HG03064 (cell line): ENCODE measurements at regions not wholly inside any gene's neighbourhood (a gene's known extent, or its start where the extent isn't known, plus 50 kb on each side); places are given as distances from the start of the nearest gene placed in this dataset.
A peak's percentile ranks its signal among the peaks of the same experiment; 100 is the strongest.

ENCODE experiments used
- ATAC-seq: cut with Tn5 transposase; IDR thresholded peaks from one replicate; pipeline ENCODE4 v1.9.1; 2021; ENCODE audit warnings: low read depth; ENCODE audit not compliant: unreplicated experiment

DNA sequence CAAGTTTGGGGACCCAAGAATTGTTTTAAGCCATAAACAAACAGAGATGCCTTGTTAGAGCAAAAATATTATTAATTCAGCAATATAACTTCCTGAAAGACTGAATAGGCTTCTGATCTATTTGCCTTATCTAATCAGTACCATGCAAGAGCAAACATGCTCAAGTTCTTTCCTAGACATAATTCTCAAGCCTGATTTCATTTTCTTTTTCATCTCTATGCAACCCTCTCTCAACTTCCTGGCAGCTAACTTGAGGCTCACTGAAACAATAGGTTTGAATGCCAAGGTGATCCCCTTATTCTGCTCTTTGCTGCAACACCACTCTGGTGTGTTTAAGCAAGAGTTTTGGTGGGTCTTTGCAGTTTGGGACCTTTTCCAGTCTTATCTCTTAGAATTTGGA, 230.9 kb upstream of the CD96 start:
- ATAC-seq, result no peak

DNA sequence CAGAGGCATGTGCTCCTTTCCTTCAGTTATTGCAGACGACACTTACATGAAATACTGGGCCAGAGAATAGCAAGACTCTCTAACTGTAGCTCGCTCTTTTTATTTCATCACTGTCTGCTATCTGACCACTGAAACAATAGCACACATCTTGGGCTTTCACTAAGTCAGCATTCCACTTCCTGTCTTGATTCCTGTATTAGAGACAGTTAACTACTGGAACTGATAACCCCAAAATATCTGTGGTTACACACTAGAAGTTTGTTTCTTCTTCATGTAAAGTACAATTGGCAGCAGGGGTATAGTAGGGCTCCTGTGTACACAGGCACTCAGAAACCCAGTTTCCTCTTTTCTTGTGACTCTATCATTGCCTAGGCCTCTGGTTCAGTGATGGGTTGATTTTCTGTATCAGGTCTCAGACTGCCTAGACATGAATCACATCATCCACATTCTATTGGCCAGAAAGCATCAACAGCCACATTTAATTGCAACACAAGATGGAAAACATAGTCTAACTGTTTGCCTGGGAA, 230.2 kb upstream of the CD96 start:
- peak; percentile 89 for ATAC-seq

DNA sequence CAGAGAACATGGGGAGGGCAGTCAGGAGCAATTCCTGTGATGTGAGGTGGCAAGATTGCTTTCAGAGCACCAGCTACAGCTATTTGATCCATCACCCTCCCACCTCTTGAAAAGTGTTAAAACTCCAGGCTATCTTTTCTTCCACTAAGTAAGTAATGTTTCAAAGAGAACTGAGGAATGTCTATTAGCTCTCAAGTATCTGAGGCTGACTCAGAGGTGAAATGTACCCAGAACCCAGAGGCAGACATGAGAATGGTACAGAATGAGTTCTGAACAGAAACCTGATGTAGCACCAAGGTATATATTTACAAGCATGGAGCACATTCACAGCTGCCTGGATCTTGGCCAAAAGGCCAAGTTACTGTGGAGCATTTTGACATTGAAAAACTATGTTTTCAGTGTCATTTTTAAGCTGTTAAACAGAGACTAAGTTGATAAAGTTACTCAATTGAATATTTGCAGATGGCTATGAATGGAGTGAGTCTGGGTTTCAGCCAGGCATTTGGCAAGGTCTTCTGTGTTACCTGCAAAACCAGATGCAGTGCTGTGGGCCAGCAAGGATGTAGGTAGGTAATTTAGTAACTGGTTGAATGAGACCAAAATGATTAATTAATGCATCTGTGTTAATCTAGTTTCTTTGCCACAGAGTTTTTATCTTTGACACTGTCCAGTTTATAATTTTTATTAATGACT, 227.7 kb upstream of the CD96 start:
- ATAC-seq, result no peak

DNA sequence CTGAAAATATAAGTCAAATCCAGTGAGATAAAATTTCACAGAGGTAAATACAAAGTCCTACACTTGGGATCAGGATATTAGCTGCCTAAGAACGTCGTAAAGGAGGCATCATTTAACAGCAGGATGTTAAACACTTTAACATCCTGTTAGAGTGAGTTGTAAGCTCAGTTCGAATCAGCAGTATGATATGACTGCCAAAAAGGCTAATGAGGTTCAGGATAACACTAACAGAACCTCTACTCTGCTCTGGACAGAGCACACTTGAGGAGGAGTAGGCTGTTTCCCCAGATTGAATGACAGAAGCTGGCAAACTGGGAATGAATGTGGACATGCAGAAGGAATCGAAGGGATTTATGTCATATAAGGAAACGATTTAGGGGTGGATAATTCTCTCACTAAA, 227.1 kb upstream of the CD96 start:
- no peak for ATAC-seq

DNA sequence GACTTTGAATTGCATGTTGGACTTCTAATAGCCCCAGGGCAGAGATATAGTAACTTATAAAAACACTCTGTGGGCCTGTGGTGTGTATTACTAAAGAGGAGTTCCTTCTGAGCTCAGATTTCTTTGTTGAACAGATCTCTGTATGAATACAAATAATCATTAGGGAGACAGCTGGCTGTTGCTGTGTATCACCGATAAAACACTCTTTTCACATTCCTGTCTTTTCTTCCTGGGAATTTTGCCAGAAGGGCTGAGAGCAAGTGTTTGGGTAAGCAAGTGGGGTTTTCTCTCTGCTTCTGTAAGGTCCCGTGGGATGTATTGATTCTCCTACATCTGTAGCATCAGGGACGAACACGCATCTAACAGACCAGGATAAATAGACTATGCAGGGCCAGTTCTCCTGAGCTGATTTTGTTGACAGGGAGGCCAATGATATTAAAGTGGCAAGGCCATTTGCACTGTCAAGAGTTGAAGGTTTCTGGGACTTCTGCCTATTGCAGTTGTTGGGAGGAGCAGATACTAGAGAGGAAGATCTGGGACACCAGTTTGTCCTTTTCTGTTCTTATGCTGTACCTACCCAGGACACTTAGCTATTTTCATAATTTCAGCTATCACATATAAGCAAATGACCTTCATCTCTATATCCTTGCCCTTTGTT, 225.9 kb upstream of the CD96 start:
- no peak for ATAC-seq

DNA sequence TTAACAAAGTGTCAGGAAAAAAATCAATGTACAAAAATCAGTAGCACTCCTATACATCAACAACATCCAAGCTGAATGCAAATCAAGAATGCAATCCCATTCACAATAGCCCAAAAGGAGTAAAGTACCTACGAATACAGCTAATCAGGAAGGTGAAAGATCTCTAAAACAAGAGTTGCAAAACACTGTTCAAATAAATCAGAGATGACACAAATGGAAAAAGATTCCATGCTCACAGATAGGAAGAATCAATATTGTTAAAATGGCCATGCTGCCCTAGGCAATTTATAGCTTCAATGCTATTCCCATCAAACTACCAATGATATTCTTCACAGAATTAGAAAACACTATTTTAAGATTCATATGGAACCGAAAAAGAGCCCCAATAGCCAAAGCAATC, 223.7 kb upstream of the CD96 start:
- ATAC-seq, result no peak

DNA sequence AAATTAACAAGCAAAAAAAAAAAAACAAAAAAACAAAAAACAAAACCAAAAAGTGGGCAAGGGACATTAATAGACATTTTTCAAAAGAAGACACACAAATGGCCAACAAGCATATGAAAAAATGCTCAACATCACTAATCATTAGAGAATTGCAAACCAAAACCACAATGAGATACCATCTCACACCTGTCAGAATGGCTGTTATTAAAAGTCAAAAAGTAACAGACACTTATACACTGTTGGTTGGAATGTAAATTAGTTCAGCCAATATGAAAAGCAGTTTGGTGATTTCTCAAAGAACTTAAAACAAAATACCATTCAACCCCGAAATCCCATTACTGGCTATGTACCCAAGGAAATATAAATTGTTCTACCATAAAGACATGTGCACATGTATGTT, 222.4 kb upstream of the CD96 start:
- no peak for ATAC-seq

DNA sequence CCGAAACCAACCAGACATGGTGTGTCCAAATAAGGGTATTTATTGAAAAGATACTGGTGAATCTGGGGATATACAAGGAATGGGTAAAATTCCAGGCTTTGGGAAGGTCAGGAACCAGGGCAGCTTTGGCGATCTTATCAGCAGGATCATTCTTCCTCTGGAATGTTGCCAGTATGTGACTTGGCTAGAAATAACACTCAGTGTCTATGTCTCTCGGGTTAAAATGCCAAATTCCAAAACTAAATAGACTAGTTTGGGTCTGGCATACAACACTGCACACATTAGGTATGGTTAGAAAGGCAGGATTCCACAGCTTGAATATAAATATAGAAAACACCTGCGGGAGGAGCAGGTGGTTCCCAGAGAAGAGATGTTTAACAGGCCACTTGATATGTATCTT, 220.2 kb upstream of the CD96 start:
- ATAC-seq, result no peak

DNA sequence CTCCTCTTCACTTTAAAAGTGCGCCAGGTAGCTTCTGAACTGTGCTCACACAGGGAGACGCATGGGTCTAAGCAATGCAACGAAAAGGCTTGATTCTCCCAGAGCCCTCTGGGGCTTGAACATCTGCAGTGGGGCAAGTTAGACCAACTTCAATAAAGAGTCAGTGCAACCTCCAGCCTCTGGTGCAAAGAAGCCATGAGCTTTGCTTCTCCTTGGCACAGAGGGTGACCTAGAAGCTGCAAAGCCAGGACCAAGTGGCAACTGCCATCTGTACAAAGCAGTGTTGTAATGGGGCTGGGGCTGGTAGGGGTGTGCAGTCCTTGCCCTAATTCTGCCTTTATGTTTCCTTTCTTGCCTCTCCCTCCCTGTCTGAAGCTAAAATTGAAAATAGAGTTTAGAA, 219.0 kb upstream of the CD96 start:
- no peak for ATAC-seq

DNA sequence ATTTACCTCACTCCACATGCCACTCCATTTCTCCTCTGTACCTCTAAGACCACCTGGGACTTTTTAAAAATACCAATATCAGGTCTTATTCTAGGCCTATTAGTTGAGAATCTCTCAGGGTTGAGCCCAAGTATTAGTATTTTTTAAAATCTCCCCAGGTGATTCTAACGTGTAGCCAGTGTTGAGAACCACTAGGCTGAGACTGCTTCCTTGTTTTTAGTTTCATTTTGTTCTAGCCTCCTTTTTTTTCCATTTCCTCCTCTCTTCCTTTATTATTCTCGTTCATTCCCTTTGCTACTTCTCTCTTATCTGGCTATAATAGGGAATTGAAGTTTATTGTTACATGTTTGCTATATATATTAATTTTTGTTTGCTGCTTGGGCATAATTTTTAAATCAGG, 217.8 kb upstream of the CD96 start:
- no peak for ATAC-seq

DNA sequence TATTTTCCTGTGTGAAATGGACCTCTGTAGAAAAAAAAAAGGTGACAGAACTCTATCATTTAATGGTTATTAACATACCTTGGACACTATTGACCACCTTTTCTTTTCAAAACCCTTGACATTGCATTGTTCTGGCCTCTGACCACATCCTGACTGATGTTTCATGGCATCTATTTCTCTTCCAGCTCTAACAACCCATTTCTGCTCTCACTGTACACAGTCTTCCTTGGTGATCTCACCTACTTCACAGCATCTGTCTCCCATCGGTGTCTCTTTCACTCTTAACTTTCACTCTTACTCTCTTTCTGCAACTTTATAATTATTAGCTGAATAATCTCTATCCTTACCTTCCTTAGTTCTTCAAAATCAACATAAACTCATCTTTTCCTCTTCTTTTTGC, 217.4 kb upstream of the CD96 start:
- ATAC-seq, result no peak

DNA sequence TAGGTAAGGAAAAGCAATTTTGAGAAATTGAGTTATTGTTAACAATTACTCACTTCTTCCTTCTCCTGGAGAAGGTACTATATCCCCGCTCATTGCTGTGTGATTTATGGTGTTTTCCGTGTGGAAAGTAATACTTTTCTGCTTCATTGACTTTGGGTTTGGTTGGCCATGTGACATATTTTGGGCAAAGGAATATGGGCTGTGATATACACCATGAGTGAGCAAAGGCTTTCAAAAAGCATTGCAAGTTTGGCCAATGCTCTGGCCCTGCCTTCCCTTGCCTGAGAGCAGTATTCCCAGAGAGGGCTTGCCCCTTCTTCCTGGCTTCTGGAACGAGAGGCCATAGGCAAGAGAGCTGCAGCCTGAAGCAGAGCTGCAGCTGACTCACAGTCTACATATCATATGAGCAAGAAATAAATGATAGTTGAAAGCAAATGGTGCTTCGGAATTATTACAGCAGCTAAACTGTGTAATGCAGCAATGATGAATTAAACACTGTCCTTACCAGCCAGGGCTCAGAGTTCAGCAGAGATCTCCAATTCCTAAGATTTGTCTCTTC, 216.8 kb upstream of the CD96 start:
- ATAC-seq, result no peak

DNA sequence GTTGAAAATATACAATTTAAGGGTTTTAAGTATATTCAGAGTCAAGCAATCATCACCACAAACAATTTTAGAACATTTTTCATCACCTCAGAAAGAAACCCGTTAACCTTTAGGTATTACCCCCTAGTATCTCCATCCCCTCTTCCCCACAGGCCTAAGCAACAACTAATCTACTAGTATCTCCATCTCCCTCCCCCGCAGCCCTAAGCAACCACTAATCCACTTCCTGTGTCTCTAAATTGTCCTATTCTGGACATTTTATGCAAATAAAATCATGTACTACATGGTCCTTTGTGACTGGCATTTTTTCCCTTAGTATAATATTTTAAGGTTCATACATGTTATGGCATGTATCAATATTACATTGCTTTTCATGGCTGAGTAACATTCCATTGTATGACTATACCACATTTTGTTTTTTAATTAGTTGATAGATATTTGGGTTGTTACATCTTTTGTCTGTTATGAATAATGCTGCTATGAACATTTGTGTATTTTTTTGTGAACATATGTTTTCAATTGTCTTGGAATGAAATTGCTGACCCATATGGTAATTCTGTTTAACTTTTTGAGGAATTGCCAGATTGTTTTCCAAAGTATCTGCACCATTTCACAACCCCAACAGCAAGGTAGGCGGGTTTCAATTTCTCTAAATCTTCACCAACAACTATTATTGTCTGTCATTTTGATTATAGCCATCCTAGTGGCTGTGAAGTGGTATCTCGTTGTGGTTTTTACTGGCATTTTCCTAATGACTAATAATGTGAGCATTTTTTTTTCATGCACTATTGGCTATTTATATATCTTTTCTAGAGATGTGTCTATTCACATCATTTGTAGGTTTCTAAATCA, 215.6 kb upstream of the CD96 start:
- no peak for ATAC-seq

DNA sequence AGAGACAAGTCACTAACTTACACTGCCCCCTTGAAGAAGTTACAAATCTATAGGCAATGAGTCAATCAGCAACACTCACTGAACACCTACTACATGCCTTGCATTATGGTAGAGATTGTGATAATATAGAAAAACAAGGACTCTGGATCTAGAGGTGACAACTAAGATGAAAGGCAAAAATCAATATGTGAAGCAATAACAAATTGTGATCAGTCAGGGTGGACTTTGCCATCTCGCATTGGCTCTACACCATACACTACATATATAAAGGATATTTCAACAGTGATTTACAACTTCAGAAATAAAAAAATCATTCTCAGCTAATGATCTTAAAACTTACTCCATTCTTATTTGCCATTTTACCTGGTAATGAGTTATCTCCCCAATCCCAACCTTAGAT, 210.7 kb upstream of the CD96 start:
- no peak for ATAC-seq

DNA sequence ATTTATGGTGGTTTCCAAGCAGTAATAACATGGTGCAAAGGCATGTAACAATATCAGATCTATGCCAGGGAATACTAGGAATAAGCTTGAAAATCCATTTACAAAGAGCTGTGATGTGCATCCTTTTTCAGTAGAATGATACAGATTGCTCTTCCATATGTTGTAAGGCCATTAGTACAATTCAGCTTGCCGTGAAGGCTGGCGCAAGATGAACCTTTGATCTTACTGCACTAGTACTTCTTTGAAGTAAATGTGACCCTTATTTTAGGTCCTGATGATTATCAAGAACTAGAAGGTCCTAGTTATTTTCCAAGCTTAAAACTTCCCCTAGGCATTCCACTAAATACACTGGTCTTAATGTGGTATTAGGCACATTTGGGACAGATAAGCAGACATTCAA, 210.1 kb upstream of the CD96 start:
- ATAC-seq, result no peak

DNA sequence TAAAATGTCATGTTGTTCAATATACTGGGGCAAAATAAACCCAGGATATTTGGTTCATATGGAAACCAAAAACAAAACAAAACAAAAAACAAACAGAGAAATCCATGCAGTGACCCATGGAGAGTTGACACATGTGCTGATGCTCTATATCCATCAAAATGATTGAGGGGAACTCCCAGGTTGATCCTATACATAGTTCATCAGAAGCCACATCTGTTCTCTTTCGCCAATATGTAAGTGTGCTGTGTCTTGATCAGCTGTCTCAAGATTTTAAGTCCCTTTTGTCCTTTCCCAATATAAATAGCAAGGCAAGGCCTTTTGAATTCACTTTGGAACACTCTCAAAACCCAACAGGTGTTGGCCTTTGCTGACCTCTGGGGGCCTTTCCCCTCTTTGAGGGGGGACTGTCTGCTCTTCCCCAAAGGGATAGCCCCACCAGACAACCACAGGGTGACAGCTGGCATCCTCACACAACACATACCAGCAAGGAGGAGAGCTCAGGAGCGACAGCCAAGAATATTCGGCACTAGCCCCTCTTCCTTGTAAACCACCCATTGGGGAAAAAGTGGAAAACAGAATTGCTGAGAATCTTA, 209.4 kb upstream of the CD96 start:
- ATAC-seq, result no peak

DNA sequence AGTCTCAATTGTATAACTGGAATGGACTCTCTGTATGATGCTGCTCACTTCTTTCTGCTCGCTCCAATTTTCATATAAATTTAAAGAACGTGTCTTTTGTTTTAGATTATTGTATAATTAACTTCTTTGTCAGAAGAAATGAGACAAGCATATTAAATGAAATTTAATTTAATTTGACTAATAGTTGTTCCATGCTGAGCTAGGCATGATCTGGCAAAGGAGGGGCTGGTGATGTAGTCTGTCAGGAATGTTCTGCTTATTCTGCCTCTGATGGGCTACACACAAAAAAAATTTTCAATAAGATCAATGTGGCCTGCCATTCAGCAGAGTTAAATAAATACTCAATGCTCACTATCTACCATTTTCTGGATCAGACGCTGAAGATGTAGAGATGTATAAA, 208.4 kb upstream of the CD96 start:
- no peak for ATAC-seq

DNA sequence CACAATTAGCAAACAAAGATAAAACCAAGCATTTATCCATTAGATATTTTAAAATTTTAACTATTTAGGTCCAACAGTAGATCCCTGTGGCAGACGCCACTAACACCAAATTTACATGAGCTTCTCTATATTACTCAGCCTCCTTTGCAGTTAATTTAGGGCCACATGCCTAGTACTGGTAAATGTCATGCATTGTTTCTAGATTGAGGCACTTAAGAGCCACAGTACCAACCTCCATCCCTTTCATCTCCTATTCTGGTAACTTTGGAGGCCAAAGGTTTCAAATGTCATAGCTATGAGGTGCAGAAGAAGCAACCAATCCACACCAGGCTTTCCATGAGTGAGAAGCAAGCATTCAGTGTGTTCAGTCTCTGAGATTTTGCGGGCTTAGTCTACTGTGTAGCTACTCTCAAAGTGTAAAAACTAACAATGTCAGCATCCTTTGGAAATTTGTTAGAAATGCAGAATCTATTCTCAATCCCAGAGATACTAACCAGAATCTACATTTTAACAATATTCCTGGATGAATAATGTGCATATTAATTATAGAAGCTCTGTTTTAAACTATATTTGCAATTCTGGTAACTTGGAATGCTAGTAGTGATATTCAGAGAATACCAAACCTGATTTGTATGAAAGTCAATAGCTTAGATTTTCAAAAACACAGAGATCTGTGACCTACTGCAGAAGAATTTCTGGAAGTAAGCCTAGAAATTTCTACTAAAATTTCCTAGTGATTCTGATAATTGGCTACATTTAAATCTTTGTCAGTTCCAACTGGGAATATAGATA, 206.3 kb upstream of the CD96 start:
- ATAC-seq, result no peak

DNA sequence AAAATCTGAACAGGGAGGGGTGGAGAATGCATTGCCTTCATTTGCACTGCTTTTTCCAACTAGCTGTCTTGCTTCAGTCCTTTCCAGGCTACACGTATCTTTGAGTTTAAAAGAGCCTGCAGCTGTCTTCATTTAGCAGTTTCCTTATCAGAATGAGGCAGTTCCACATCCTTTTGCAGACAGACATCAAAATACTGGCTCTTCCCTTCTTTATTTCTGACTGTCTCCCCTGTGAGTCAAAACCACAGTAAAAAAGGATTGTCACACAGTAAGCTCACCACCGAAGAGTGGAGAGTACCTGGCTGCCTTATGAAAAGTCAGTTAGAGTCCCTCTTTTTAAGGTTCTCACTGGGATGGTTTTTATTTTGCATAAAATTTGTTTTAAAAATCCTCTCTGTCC, 205.5 kb upstream of the CD96 start:
- ATAC-seq, result no peak

DNA sequence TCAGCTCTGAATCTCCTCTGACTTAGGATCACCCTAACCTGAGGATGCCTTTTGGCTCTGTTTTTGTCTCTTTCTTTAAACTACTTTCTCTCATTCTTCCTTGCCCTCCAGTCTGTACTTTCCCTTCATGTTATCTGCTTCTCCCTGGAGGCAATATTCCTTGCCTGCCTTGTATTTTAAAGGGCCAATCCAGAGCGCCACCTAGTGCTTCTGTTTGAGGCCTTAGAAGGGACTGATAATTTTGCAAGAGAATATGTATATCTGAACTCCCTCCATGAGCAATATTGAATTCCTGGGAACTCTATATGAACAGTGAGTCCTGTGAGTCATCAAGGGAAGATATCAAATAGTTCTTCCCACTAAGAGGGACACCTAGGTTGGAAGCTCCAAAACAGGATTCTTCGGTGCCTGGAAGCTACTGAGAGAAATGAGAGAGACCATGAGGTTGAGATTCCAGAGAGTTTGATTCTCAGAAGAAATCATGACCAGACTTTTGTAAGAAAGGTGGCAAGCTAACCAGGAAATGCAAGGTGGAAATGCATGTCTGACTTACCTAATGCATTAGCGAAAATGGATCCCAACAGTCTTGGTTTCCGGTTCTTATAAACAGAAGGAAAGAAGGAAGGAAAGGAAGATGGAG, 203.8 kb upstream of the CD96 start:
- no peak for ATAC-seq
